HepG2 (cell line): ENCODE measurements at regions not wholly inside any gene's neighbourhood (a gene's known extent, or its start where the extent isn't known, plus 50 kb on each side); places are given as distances from the start of the nearest gene placed in this dataset.

ENCODE experiments used
- BRD4 ChIP-seq: sonication (generic); formaldehyde crosslinking; IDR thresholded peaks from 2 replicates; pipeline ENCODE4 v1.4.0; 2020; ENCODE audit warnings: missing genetic modification reagents
- CENPT ChIP-seq: sonication (generic); formaldehyde crosslinking; IDR thresholded peaks from 2 replicates; pipeline ENCODE4 v1.8.0; 2022; ENCODE audit warnings: low read depth, mild to moderate bottlenecking, moderate library complexity, missing genetic modification reagents
- CHD4 ChIP-seq: fragments of 200-600 bp; sonication (generic); IDR thresholded peaks from 2 replicates; pipeline ENCODE4 v1.7.0; 2017; ENCODE audit warnings: mild to moderate bottlenecking, low read length, borderline replicate concordance
- EED ChIP-seq: sonication (generic); formaldehyde crosslinking; IDR thresholded peaks from 2 replicates; pipeline ENCODE4 v1.5.0; 2020; ENCODE audit warnings: mild to moderate bottlenecking, missing genetic modification reagents
- IKZF1 ChIP-seq: fragments of 450-650 bp; IDR thresholded peaks from 2 replicates; pipeline ENCODE4 v1.7.1; 2016
- NFE2 ChIP-seq: sonication (generic); formaldehyde crosslinking; IDR thresholded peaks from 2 replicates; pipeline ENCODE4 v1.4.0; 2020; ENCODE audit warnings: missing genetic modification reagents
- NR2C2 ChIP-seq: sonication (generic); formaldehyde crosslinking; IDR thresholded peaks from 2 replicates; pipeline ENCODE4 v1.4.0; 2020; ENCODE audit warnings: missing genetic modification reagents, mild to moderate bottlenecking, moderate library complexity, borderline replicate concordance
- PTBP1 ChIP-seq: fragments of 200-400 bp; formaldehyde crosslinking; IDR thresholded peaks from 2 replicates; pipeline ENCODE4 v1.6.1; 2018; ENCODE audit warnings: low read length, low read depth; ENCODE audit not compliant: poor library complexity, severe bottlenecking
- RBM22 ChIP-seq: fragments of 200-400 bp; formaldehyde crosslinking; optimal IDR thresholded peaks from 2 replicates; pipeline ENCODE3; 2017; ENCODE audit warnings: mild to moderate bottlenecking, low read length, moderate library complexity
- SMARCE1 ChIP-seq: fragments of 450-650 bp; IDR thresholded peaks from 2 replicates; pipeline ENCODE4 v1.6.1; 2017; ENCODE audit warnings: borderline replicate concordance
- SNAPC5 ChIP-seq: sonication (generic); formaldehyde crosslinking; IDR thresholded peaks from 2 replicates; pipeline ENCODE4 v1.8.1; 2023; ENCODE audit warnings: mild to moderate bottlenecking, missing genetic modification reagents, borderline replicate concordance
- SP5 ChIP-seq: IDR thresholded peaks from 2 replicates; pipeline ENCODE4 v1.6.1; 2016; ENCODE audit warnings: low read depth, borderline replicate concordance
- SRSF9 ChIP-seq: fragments of 200-400 bp; formaldehyde crosslinking; IDR thresholded peaks from 2 replicates; pipeline ENCODE4 v1.6.1; 2018; ENCODE audit warnings: borderline replicate concordance, mild to moderate bottlenecking, low read depth, low read length; ENCODE audit not compliant: insufficient read depth, poor library complexity, severe bottlenecking
- TEAD2 ChIP-seq: sonication (generic); formaldehyde crosslinking; IDR thresholded peaks from 2 replicates; pipeline ENCODE4 v1.9.0; 2021; ENCODE audit warnings: missing genetic modification reagents
- ZNF121 ChIP-seq: sonication (generic); formaldehyde crosslinking; IDR thresholded peaks from 2 replicates; pipeline ENCODE4 v1.5.0; 2020; ENCODE audit warnings: mild to moderate bottlenecking, missing genetic modification reagents
- ZNF138 ChIP-seq: sonication (generic); formaldehyde crosslinking; IDR thresholded peaks from 2 replicates; pipeline ENCODE4 v1.5.0; 2020; ENCODE audit warnings: mild to moderate bottlenecking, low read depth, missing genetic modification reagents
- ZNF557 ChIP-seq: sonication (generic); formaldehyde crosslinking; IDR thresholded peaks from 2 replicates; pipeline ENCODE4 v1.4.0; 2020; ENCODE audit warnings: missing genetic modification reagents
- ZNF772 ChIP-seq: sonication (generic); formaldehyde crosslinking; IDR thresholded peaks from 2 replicates; pipeline ENCODE4 v1.5.0; 2020; ENCODE audit warnings: mild to moderate bottlenecking, missing genetic modification reagents
- ZNF773 ChIP-seq: sonication (generic); formaldehyde crosslinking; IDR thresholded peaks from 2 replicates; pipeline ENCODE4 v1.4.0; 2020; ENCODE audit warnings: missing genetic modification reagents, borderline replicate concordance
- ZSCAN31 ChIP-seq: sonication (generic); formaldehyde crosslinking; IDR thresholded peaks from 2 replicates; pipeline ENCODE4 v1.5.0; 2020; ENCODE audit warnings: low read depth, mild to moderate bottlenecking, missing genetic modification reagents
- TF ChIP-seq, protein P1 (sequence below): sonication (generic); formaldehyde crosslinking; IDR thresholded peaks from 2 replicates; pipeline ENCODE4 v1.4.0; 2020; ENCODE audit warnings: missing genetic modification reagents
- TF ChIP-seq, protein P2 (sequence below): sonication (generic); formaldehyde crosslinking; IDR thresholded peaks from 2 replicates; pipeline ENCODE4 v1.5.0; 2020; ENCODE audit warnings: mild to moderate bottlenecking, missing genetic modification reagents
- TF ChIP-seq, protein P3 (sequence below): sonication (generic); formaldehyde crosslinking; IDR thresholded peaks from 2 replicates; pipeline ENCODE4 v1.5.1; 2020; ENCODE audit warnings: mild to moderate bottlenecking, missing genetic modification reagents, moderate library complexity
- TF ChIP-seq, protein P4 (sequence below): sonication (generic); formaldehyde crosslinking; IDR thresholded peaks from 2 replicates; pipeline ENCODE4 v1.4.0; 2020; ENCODE audit warnings: missing genetic modification reagents, mild to moderate bottlenecking, borderline replicate concordance

- TF ChIP-seq, protein P1, sequence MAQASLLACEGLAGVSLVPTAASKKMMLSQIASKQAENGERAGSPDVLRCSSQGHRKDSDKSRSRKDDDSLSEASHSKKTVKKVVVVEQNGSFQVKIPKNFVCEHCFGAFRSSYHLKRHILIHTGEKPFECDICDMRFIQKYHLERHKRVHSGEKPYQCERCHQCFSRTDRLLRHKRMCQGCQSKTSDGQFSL (CRISPR knock-in tag): peak; percentile 72; the same call in 1 of the 2 replicates
- TF ChIP-seq SNAPC5 (CRISPR knock-in tag) (no peak), ZNF773 (CRISPR knock-in tag) (no peak), ZNF121 (CRISPR knock-in tag) (peak; percentile 72), PTBP1 (no peak), SRSF9 (no peak), NFE2 (CRISPR knock-in tag) (no peak), ZNF557 (peak; percentile 84; the same call in 1 of the 2 replicates), SMARCE1 (no peak), NR2C2 (CRISPR knock-in tag) (peak; percentile 89), BRD4 (peak; percentile 93; the same call in 1 of the 2 replicates), ZNF138 (no peak), ZSCAN31 (CRISPR knock-in tag) (peak; percentile 85), CHD4 (peak; percentile 22; the same call in 1 of the 2 replicates), IKZF1 (no peak), ZNF772 (peak; percentile 80; the same call in 1 of the 2 replicates), CENPT (CRISPR knock-in tag) (no peak), RBM22 (no peak), EED (CRISPR knock-in tag) (no peak), TEAD2 (CRISPR knock-in tag) (0 out of 2 replicates have a peak, but pooled peaks have one; percentile 76), SP5 (CRISPR knock-in tag) (peak; percentile 95)
- TF ChIP-seq, protein P2, sequence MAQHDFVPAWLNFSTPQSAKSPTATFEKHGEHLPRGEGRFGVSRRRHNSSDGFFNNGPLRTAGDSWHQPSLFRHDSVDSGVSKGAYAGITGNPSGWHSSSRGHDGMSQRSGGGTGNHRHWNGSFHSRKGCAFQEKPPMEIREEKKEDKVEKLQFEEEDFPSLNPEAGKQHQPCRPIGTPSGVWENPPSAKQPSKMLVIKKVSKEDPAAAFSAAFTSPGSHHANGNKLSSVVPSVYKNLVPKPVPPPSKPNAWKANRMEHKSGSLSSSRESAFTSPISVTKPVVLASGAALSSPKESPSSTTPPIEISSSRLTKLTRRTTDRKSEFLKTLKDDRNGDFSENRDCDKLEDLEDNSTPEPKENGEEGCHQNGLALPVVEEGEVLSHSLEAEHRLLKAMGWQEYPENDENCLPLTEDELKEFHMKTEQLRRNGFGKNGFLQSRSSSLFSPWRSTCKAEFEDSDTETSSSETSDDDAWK (CRISPR knock-in tag): no peak
- TF ChIP-seq, protein P3, sequence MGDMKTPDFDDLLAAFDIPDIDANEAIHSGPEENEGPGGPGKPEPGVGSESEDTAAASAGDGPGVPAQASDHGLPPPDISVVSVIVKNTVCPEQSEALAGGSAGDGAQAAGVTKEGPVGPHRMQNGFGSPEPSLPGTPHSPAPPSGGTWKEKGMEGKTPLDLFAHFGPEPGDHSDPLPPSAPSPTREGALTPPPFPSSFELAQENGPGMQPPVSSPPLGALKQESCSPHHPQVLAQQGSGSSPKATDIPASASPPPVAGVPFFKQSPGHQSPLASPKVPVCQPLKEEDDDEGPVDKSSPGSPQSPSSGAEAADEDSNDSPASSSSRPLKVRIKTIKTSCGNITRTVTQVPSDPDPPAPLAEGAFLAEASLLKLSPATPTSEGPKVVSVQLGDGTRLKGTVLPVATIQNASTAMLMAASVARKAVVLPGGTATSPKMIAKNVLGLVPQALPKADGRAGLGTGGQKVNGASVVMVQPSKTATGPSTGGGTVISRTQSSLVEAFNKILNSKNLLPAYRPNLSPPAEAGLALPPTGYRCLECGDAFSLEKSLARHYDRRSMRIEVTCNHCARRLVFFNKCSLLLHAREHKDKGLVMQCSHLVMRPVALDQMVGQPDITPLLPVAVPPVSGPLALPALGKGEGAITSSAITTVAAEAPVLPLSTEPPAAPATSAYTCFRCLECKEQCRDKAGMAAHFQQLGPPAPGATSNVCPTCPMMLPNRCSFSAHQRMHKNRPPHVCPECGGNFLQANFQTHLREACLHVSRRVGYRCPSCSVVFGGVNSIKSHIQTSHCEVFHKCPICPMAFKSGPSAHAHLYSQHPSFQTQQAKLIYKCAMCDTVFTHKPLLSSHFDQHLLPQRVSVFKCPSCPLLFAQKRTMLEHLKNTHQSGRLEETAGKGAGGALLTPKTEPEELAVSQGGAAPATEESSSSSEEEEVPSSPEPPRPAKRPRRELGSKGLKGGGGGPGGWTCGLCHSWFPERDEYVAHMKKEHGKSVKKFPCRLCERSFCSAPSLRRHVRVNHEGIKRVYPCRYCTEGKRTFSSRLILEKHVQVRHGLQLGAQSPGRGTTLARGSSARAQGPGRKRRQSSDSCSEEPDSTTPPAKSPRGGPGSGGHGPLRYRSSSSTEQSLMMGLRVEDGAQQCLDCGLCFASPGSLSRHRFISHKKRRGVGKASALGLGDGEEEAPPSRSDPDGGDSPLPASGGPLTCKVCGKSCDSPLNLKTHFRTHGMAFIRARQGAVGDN (CRISPR knock-in tag): no peak; the same call in 1 of the 2 replicates
- TF ChIP-seq, protein P4, sequence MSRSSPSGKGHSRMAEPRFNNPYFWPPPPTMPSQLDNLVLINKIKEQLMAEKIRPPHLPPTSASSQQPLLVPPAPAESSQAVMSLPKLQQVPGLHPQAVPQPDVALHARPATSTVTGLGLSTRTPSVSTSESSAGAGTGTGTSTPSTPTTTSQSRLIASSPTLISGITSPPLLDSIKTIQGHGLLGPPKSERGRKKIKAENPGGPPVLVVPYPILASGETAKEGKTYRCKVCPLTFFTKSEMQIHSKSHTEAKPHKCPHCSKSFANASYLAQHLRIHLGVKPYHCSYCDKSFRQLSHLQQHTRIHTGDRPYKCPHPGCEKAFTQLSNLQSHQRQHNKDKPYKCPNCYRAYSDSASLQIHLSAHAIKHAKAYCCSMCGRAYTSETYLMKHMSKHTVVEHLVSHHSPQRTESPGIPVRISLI: peak; percentile 99
Observed at GRCh38 chr2:101566632-101567228, 91.8 kb upstream of the RFX8 start (continued).
